Activated naive CD8-positive, alpha-beta T cell (primary cell): ENCODE measurements at regions not wholly inside any gene's neighbourhood (a gene's known extent, or its start where the extent isn't known, plus 50 kb on each side); places are given as distances from the start of the nearest gene placed in this dataset.

Source experiments
- H3K27ac Mint-ChIP-seq: one replicate; pipeline ENCODE4 v1.8.0; 2021; ENCODE audit warnings: mixed read lengths
- H3K27me3 Mint-ChIP-seq: one replicate; pipeline ENCODE4 v1.8.0; 2021; ENCODE audit warnings: mixed read lengths
- H3K36me3 Mint-ChIP-seq: one replicate; pipeline ENCODE4 v1.8.0; 2021; ENCODE audit warnings: mixed read lengths
- H3K4me1 Mint-ChIP-seq: one replicate; pipeline ENCODE4 v1.8.0; 2021; ENCODE audit warnings: low read depth, mixed read lengths
- H3K4me3 Mint-ChIP-seq: one replicate; pipeline ENCODE4 v1.8.0; 2021; ENCODE audit warnings: mild to moderate bottlenecking, mixed read lengths
- H3K9me3 Mint-ChIP-seq: one replicate; pipeline ENCODE4 v1.8.0; 2021; ENCODE audit warnings: low read depth, mixed read lengths

GRCh38 chr5:40405230-40405629 is 274.5 kb upstream of the PTGER4 start:
- Mint-ChIP-seq H3K27ac (peak overlapping the region; percentile 99), H3K9me3 (peaks cover 7% of the 10 kb centered on the region), H3K4me3 (peak overlapping the region; percentile 6)

GRCh38 chr5:40404613-40405012 is 275.1 kb upstream of the PTGER4 start:
- H3K36me3 Mint-ChIP-seq, result peaks cover 10% of the 10 kb centered on the region
- H3K4me1 Mint-ChIP-seq, result peaks cover 82% of the 10 kb centered on the region
- peak overlapping the region; percentile 58 for H3K4me3 Mint-ChIP-seq
- H3K27me3 Mint-ChIP-seq, result no peaks in the 10 kb centered on the region
- peaks cover 7% of the 10 kb centered on the region for H3K9me3 Mint-ChIP-seq
- H3K27ac Mint-ChIP-seq, result peak overlapping the region; percentile 99

More at GRCh38 chr5:40405230-40405629, 274.5 kb upstream of the PTGER4 start:
- H3K27me3 Mint-ChIP-seq, result no peaks in the 10 kb centered on the region
- peaks cover 84% of the 10 kb centered on the region for H3K4me1 Mint-ChIP-seq
- peaks cover 10% of the 10 kb centered on the region for H3K36me3 Mint-ChIP-seq

DNA sequence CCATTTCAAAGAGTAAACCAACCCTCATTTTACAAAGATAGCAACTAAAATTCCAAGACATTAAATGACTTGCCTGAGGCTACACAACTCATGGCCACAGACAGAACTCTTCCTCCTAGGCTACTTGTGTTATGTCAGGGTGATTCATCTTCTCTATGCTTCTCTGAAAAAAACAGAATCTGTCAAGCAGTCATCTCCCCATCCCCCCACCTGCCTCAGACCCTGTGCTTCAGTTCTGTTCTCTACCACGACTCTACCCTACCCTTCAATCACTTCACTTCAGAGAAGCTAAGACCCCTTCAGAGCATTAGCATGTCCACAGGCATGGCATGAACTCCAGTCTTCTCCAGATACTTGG is 277.7 kb upstream of the PTGER4 start:
- H3K9me3 Mint-ChIP-seq, result peaks cover 7% of the 10 kb centered on the region
- H3K27me3 Mint-ChIP-seq, result no peaks in the 10 kb centered on the region
- H3K4me1 Mint-ChIP-seq, result peaks cover 72% of the 10 kb centered on the region
- H3K36me3 Mint-ChIP-seq, result peaks cover 9% of the 10 kb centered on the region
- peak overlapping the region; percentile 38 for H3K4me3 Mint-ChIP-seq
- peak overlapping the region; percentile 85 for H3K27ac Mint-ChIP-seq

DNA sequence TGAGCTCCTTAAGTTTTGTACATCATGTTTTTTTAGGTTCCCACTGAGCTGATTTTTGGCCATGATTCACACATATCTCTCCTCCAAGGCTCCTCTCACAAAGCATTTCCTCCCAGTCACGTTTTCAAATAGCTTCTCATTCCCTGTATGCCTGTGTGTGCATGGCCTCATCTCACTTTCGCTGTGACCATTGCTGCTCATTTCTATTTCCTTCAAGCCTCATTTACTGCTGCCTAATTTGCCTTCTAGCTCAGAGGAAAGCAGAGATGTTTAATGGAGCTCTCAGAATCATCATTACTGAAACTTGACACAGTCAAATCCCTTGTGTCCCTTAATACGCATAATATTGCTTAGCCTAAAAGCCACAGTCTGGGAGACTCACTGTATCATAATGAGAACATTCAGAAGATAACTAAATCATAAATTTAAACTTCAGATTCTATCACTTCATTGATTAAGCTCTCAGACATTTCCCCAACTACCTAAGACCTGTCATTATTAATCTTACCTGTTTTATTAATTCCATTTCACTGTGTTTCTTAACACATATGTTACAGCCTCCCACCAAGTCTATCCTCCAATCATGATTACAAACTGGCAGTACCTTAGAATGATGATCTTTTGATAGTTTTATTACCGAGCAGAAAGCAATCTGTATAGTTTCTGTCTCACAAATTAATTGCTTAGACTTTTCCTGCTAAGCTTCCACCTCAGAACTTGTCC is 278.3 kb upstream of the PTGER4 start:
- H3K27ac Mint-ChIP-seq, result peak overlapping the region; percentile 85
- peaks cover 69% of the 10 kb centered on the region for H3K4me1 Mint-ChIP-seq
- H3K27me3 Mint-ChIP-seq, result no peaks in the 10 kb centered on the region
- peaks cover 7% of the 10 kb centered on the region for H3K36me3 Mint-ChIP-seq
- H3K4me3 Mint-ChIP-seq, result peak overlapping the region; percentile 38
- peaks cover 7% of the 10 kb centered on the region for H3K9me3 Mint-ChIP-seq

DNA sequence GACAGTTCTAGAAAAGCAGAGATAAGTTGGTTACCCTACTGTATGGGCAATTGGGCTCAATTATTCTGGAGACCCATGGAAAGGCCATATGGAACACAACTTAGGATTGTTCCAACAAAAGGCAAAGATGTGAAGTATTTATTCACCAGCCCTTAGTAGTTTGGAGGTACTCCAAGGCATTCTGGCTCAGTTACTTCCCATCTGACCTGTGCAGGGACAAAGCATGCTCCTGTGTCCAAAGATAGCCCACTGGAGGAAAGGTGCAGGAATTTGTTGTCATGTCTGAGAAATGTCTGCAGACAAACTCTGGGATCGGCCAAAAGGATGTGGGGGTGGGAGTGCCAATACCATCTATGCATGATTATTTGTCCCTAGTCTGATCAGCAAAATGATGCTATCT is 279.5 kb upstream of the PTGER4 start:
- H3K27me3 Mint-ChIP-seq, result no peaks in the 10 kb centered on the region
- H3K36me3 Mint-ChIP-seq, result peaks cover 7% of the 10 kb centered on the region
- H3K27ac Mint-ChIP-seq, result no peak overlapping the region
- peaks cover 7% of the 10 kb centered on the region for H3K9me3 Mint-ChIP-seq
- H3K4me1 Mint-ChIP-seq, result peaks cover 57% of the 10 kb centered on the region
- no peak overlapping the region for H3K4me3 Mint-ChIP-seq

GRCh38 chr5:40399349-40399748 is 280.4 kb upstream of the PTGER4 start:
- Mint-ChIP-seq H3K36me3 (peaks cover 3% of the 10 kb centered on the region), H3K9me3 (peaks cover 2% of the 10 kb centered on the region), H3K27me3 (no peaks in the 10 kb centered on the region), H3K4me1 (peaks cover 48% of the 10 kb centered on the region), H3K4me3 (no peak overlapping the region), H3K27ac (no peak overlapping the region)

- Mint-ChIP-seq H3K27ac (peak overlapping the region; percentile 8), H3K27me3 (no peaks in the 10 kb centered on the region), H3K4me3 (no peak overlapping the region), H3K9me3 (no peaks in the 10 kb centered on the region), H3K4me1 (peaks cover 35% of the 10 kb centered on the region), H3K36me3 (peaks cover 1% of the 10 kb centered on the region)
Measured at GRCh38 chr5:40397976-40398375, 281.7 kb upstream of the PTGER4 start.

GRCh38 chr5:40397091-40397490 is 282.6 kb upstream of the PTGER4 start:
- no peaks in the 10 kb centered on the region for H3K36me3 Mint-ChIP-seq
- H3K27ac Mint-ChIP-seq, result no peak overlapping the region
- H3K4me3 Mint-ChIP-seq, result no peak overlapping the region
- H3K4me1 Mint-ChIP-seq, result peaks cover 31% of the 10 kb centered on the region
- no peaks in the 10 kb centered on the region for H3K27me3 Mint-ChIP-seq
- no peaks in the 10 kb centered on the region for H3K9me3 Mint-ChIP-seq

DNA sequence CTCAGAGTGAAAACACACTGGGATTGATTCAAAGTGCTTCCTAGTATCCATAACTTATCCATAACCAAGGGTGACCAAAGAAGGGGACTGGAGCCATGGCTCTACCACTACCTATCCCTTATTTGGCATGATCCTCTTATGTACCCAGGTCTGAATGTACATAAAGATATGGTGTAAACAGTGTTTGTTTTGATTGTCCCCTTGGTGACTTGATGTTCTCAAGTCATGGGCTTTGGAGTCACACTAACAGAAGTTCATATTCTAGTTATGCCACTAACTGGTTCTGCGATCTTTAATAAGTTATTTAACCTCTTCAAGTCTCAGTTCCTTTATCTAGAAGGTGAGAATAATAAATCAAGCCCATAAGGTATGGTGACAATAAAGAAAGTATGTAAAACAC is 283.4 kb upstream of the PTGER4 start:
- H3K4me3 Mint-ChIP-seq, result no peak overlapping the region
- no peaks in the 10 kb centered on the region for H3K9me3 Mint-ChIP-seq
- peaks cover 26% of the 10 kb centered on the region for H3K4me1 Mint-ChIP-seq
- H3K27me3 Mint-ChIP-seq, result no peaks in the 10 kb centered on the region
- no peaks in the 10 kb centered on the region for H3K36me3 Mint-ChIP-seq
- H3K27ac Mint-ChIP-seq, result no peak overlapping the region

GRCh38 chr5:40395251-40395650 is 284.5 kb upstream of the PTGER4 start:
- Mint-ChIP-seq H3K9me3 (no peaks in the 10 kb centered on the region), H3K27ac (no peak overlapping the region), H3K36me3 (no peaks in the 10 kb centered on the region), H3K4me3 (no peak overlapping the region), H3K27me3 (no peaks in the 10 kb centered on the region), H3K4me1 (peaks cover 33% of the 10 kb centered on the region)

DNA sequence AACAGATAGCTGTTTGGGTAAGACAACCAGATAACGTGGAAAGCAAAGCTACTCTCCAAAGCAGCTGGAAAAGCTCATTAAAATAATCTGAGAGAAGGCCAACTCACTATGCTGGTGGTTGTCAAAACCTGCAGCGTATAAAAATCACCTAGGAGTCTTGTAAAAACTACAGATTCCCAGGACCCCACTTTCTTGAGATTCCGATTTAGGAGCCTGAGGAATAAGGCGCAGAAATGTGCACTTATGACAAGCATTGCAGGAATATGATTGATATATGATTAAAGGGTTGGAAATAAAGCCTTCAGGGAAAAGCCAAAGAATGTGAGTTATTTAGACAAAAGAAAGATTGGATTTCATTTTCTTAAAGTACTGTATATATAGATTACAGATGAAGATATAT is 285.0 kb upstream of the PTGER4 start:
- H3K27ac Mint-ChIP-seq, result no peak overlapping the region
- no peak overlapping the region for H3K4me3 Mint-ChIP-seq
- no peaks in the 10 kb centered on the region for H3K9me3 Mint-ChIP-seq
- H3K36me3 Mint-ChIP-seq, result no peaks in the 10 kb centered on the region
- no peaks in the 10 kb centered on the region for H3K27me3 Mint-ChIP-seq
- peaks cover 36% of the 10 kb centered on the region for H3K4me1 Mint-ChIP-seq

DNA sequence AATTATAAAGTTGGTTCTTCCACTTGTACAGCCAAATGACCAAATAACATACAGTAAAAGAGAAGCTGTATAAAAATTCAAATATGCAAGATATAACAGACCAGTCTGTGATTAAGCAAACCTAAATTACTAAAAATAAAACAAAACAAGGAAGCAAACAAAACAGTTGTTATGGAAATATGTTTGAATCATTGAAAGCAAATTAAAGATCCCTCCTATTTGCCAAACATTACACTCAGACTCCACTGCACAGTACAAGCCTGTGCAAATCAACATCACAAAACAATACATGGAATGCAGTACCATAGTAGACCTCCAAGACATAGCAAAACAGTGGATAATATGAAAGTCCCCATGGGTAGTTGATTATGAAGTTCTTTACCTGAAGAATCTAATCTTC is 288.1 kb upstream of the PTGER4 start:
- Mint-ChIP-seq H3K36me3 (peaks cover 2% of the 10 kb centered on the region), H3K4me3 (no peak overlapping the region), H3K27me3 (no peaks in the 10 kb centered on the region), H3K9me3 (no peaks in the 10 kb centered on the region), H3K4me1 (peaks cover 38% of the 10 kb centered on the region), H3K27ac (no peak overlapping the region)

GRCh38 chr5:40390281-40391149 is 289.2 kb upstream of the PTGER4 start:
- H3K9me3 Mint-ChIP-seq, result no peaks in the 10 kb centered on the region
- peak overlapping the region; percentile 59 for H3K27ac Mint-ChIP-seq
- H3K4me3 Mint-ChIP-seq, result no peak overlapping the region
- H3K36me3 Mint-ChIP-seq, result peaks cover 2% of the 10 kb centered on the region
- H3K4me1 Mint-ChIP-seq, result peaks cover 46% of the 10 kb centered on the region
- no peaks in the 10 kb centered on the region for H3K27me3 Mint-ChIP-seq

- Mint-ChIP-seq H3K27me3 (no peaks in the 10 kb centered on the region), H3K4me1 (peaks cover 55% of the 10 kb centered on the region), H3K27ac (no peak overlapping the region), H3K4me3 (no peak overlapping the region), H3K9me3 (no peaks in the 10 kb centered on the region), H3K36me3 (peaks cover 2% of the 10 kb centered on the region)
Measured at GRCh38 chr5:40389591-40389990, 290.1 kb upstream of the PTGER4 start.

- no peaks in the 10 kb centered on the region for H3K27me3 Mint-ChIP-seq
- peaks cover 83% of the 10 kb centered on the region for H3K4me1 Mint-ChIP-seq
- H3K9me3 Mint-ChIP-seq, result no peaks in the 10 kb centered on the region
- H3K4me3 Mint-ChIP-seq, result no peak overlapping the region
- peaks cover 2% of the 10 kb centered on the region for H3K36me3 Mint-ChIP-seq
- H3K27ac Mint-ChIP-seq, result peak overlapping the region; percentile 93
Measured at GRCh38 chr5:40386289-40386688, 293.4 kb upstream of the PTGER4 start.
